AG04450 (cell line): ENCODE measurements at regions not wholly inside any gene's neighbourhood (a gene's known extent, or its start where the extent isn't known, plus 50 kb on each side); places are given as distances from the start of the nearest gene placed in this dataset.

ENCODE experiments used
- CTCF ChIA-PET: fragments of 300-600, 350-600 bp; formaldehyde crosslinking; extraction: SDS; loops from one replicate; lab custom pipeline; 2022; ENCODE audit warnings: antibody characterized with exemption, inconsistent platforms; lab: Charles Lee
- POLR2A ChIA-PET: fragments of 350-600 bp; formaldehyde crosslinking; extraction: SDS; loops from one replicate; lab custom pipeline; 2021; ENCODE audit warnings: antibody characterized with exemption, inconsistent platforms; lab: Yijun Ruan, JAX
- DNase-seq: peaks from one replicate; pipeline ENCODE4 v3.0.0-alpha.2; 2011; ENCODE audit warnings: low read depth, low spot score
- H3K27ac ChIP-seq: one replicate; pipeline ENCODE4 v1.5.1; 2012; ENCODE audit warnings: low read depth, low read length, control low read depth
- H3K27me3 ChIP-seq: one replicate; pipeline ENCODE4 v1.6.0; 2012; ENCODE audit warnings: low read length; ENCODE audit not compliant: control insufficient read depth, insufficient read depth
- H3K4me3 ChIP-seq: 2 replicates; pipeline ENCODE4 v1.5.1; 2011; ENCODE audit warnings: mild to moderate bottlenecking, low read depth, low read length, control low read depth
- H3K9me3 ChIP-seq: 2 replicates; pipeline ENCODE4 v1.5.1; 2012; ENCODE audit warnings: low read length; ENCODE audit not compliant: control insufficient read depth, insufficient read depth
- CTCF ChIP-seq: IDR thresholded peaks from 2 replicates; pipeline ENCODE4 v1.5.1; 2011; ENCODE audit warnings: low read depth, low read length, control low read depth, inconsistent platforms

- Histone ChIP-seq H3K4me3 (no peak overlapping the region), H3K27me3 (no peaks in the 10 kb centered on the region), H3K9me3 (no peaks in the 10 kb centered on the region), H3K27ac (no peak overlapping the region)
- no peak for DNase-seq
- TF ChIP-seq CTCF: no peak
- ChIA-PET POLR2A (no interaction called here), CTCF (no interaction called here)
Observed at GRCh38 chr11:30089921-30090320, 73.1 kb upstream of the KCNA4 start.

GRCh38 chr11:30091246-30091645 lies 74.4 kb upstream of the KCNA4 start:
- DNase-seq: no peak
- H3K27ac ChIP-seq: no peak overlapping the region
- no peaks in the 10 kb centered on the region for H3K27me3 ChIP-seq
- CTCF ChIA-PET: interaction anchor here (0.7 kb wide), 1 partner anchor 52 kb away, joined by 3 read pairs; no protein-coding TSS in a partner anchor
- no peaks in the 10 kb centered on the region for H3K9me3 ChIP-seq
- POLR2A ChIA-PET: no interaction called here
- no peak for TF ChIP-seq CTCF
- no peak overlapping the region for H3K4me3 ChIP-seq

- H3K4me3 ChIP-seq: no peak overlapping the region
- DNase-seq: no peak
- CTCF ChIA-PET: interaction anchor here (0.7 kb wide), 1 partner anchor 51 kb away, joined by 3 read pairs; no protein-coding TSS in a partner anchor
- no peak overlapping the region for H3K27ac ChIP-seq
- no peak for TF ChIP-seq CTCF
- POLR2A ChIA-PET: no interaction called here
- no peaks in the 10 kb centered on the region for H3K27me3 ChIP-seq
- no peaks in the 10 kb centered on the region for H3K9me3 ChIP-seq
Observed at GRCh38 chr11:30091737-30092136, 74.9 kb upstream of the KCNA4 start.

- DNase-seq: no peak
- no peaks in the 10 kb centered on the region for H3K9me3 ChIP-seq
- POLR2A ChIA-PET: no interaction called here
- H3K4me3 ChIP-seq: no peak overlapping the region
- no peaks in the 10 kb centered on the region for H3K27me3 ChIP-seq
- no peak overlapping the region for H3K27ac ChIP-seq
- no peak for TF ChIP-seq CTCF
- CTCF ChIA-PET: no interaction called here
Observed at GRCh38 chr11:30092518-30092917, 75.7 kb upstream of the KCNA4 start.

- H3K4me3 ChIP-seq: no peak overlapping the region
- no peak overlapping the region for H3K27ac ChIP-seq
- TF ChIP-seq CTCF: no peak
- no peaks in the 10 kb centered on the region for H3K9me3 ChIP-seq
- POLR2A ChIA-PET: no interaction called here
- no peak for DNase-seq
- CTCF ChIA-PET: no interaction called here
- no peaks in the 10 kb centered on the region for H3K27me3 ChIP-seq
Observed at GRCh38 chr11:30100495-30100894, 83.7 kb upstream of the KCNA4 start.
